NB4 (cell line): ENCODE measurements at regions not wholly inside any gene's neighbourhood (a gene's known extent, or its start where the extent isn't known, plus 50 kb on each side); places are given as distances from the start of the nearest gene placed in this dataset.

Experiments used
- DNase-seq: peaks from one replicate; pipeline ENCODE4 v3.0.0; 2010; ENCODE audit warnings: low read depth
- H3K4me3 ChIP-seq: one replicate; pipeline ENCODE4 v1.5.1; 2011; ENCODE audit warnings: mild to moderate bottlenecking, low read depth, low read length, moderate library complexity
- CTCF ChIP-seq: IDR thresholded peaks from one replicate; pipeline ENCODE4 v1.5.1; 2012; ENCODE audit warnings: low read depth, low read length
- MAX ChIP-seq: IDR thresholded peaks from 2 replicates; pipeline ENCODE4 v1.6.1; 2011; ENCODE audit warnings: low read depth, low read length
- MYC ChIP-seq: IDR thresholded peaks from 2 replicates; pipeline ENCODE4 v1.6.1; 2011; ENCODE audit warnings: low read depth, low read length
- POLR2A ChIP-seq: IDR thresholded peaks from 2 replicates; pipeline ENCODE4 v1.6.1; 2011; ENCODE audit warnings: mild to moderate bottlenecking; ENCODE audit not compliant: insufficient read length; ENCODE audit errors: extremely low read depth

GRCh38 chr15:96005906-96006305 is 324.6 kb upstream of the NR2F2 start:
- TF ChIP-seq CTCF (no peak), MYC (no peak), POLR2A (no peak), MAX (no peak)
- H3K4me3 ChIP-seq: no peak overlapping the region
- DNase-seq: no peak

DNA sequence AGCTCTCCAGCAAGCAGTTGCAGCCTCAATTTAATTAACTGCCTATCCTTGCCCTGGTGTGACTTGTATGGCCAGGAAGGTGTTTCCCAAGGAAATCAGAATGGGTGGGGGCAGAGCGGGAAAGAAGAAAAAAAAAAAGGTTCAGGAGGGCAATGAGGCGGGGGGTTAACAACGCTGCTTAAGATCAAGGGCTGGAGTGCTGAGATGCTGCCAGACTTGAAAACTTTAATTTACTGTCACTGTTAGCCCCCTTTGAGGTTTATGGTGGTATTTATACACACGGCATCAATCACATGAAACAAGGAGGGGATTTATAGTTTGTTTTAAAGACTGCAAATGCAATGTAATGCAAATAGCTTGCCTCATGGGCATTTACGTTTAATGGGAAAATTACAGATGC is 319.4 kb upstream of the NR2F2 start:
- no peak for DNase-seq
- no peak overlapping the region for H3K4me3 ChIP-seq
- TF ChIP-seq MYC: no peak
- TF ChIP-seq MAX: no peak
- no peak for TF ChIP-seq POLR2A
- TF ChIP-seq CTCF: no peak

DNA sequence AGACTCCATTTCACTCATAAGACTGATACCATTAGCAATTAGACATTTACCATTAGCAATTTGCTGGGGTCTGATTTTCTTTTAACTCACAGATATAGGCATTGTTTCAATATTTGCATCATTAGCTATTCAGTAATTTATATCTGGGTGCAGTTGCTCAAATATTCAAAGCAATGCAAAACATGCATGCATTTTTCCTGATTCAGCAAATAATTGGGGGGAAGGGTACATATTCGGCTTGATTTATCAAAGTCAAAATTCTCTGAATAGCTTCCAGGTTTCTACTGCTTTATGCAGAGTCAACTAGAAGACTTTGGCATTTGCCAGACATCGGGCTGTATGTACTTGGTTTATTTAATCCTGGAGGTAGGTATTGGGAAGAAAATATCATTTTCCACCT is 315.6 kb upstream of the NR2F2 start:
- TF ChIP-seq POLR2A (no peak), MAX (no peak), CTCF (no peak), MYC (no peak)
- no peak overlapping the region for H3K4me3 ChIP-seq
- DNase-seq: no peak

GRCh38 chr15:96019114-96019513 is 311.4 kb upstream of the NR2F2 start:
- H3K4me3 ChIP-seq: no peak overlapping the region
- no peak for DNase-seq
- TF ChIP-seq MAX (no peak), MYC (no peak), POLR2A (no peak), CTCF (no peak)

DNA sequence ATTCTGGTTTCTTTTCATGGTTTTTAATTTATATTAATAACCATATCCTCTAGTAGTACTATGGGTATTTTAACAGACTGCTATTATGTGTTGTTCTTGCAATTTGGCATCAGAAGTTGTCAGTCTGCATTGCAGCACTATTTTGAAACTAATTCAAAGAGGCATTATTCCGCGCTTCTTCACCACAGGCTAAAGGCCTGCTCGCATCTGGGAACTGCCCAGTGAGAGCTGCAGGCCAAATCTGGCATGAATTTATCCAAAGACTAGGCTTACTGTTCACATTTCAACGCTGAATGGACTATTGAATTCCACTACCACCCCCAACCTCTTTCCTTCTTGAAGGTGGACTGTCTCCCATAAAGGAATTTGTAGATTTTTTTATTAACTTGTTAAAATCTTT is 310.4 kb upstream of the NR2F2 start:
- no peak for DNase-seq
- no peak for TF ChIP-seq MAX
- H3K4me3 ChIP-seq: no peak overlapping the region

DNA sequence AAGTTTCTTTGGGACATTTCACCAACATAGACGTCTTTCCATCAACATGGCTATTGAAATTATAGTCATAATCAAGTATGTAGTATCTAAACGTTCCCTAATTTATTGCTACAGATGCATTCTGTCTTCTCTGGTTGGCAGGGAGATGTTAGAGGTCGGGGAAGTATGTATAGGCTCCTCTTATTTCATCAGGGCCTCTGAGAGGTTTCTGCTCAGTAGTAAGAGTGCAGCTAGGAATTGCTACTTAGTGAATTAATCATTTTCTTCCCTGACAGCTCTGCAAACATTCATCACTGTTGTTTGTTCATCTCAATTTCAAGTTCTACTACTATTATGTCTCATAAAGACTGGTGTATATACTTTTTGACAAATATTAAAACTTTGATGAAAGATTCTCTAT is 309.7 kb upstream of the NR2F2 start:
- no peak for TF ChIP-seq POLR2A
- no peak for TF ChIP-seq CTCF
- no peak for TF ChIP-seq MYC
- no peak for TF ChIP-seq MAX
- no peak overlapping the region for H3K4me3 ChIP-seq
- no peak for DNase-seq
